ENCODE measurements at regions not wholly inside any gene's neighbourhood (a gene's known extent, or its start where the extent isn't known, plus 50 kb on each side); places are given as distances from the start of the nearest gene placed in this dataset.
"Not testable (repeated sequence)": the region's sequence is repeated elsewhere in the genome, so short reads cannot be mapped to it uniquely, and the experiment has no call there.

DNA sequence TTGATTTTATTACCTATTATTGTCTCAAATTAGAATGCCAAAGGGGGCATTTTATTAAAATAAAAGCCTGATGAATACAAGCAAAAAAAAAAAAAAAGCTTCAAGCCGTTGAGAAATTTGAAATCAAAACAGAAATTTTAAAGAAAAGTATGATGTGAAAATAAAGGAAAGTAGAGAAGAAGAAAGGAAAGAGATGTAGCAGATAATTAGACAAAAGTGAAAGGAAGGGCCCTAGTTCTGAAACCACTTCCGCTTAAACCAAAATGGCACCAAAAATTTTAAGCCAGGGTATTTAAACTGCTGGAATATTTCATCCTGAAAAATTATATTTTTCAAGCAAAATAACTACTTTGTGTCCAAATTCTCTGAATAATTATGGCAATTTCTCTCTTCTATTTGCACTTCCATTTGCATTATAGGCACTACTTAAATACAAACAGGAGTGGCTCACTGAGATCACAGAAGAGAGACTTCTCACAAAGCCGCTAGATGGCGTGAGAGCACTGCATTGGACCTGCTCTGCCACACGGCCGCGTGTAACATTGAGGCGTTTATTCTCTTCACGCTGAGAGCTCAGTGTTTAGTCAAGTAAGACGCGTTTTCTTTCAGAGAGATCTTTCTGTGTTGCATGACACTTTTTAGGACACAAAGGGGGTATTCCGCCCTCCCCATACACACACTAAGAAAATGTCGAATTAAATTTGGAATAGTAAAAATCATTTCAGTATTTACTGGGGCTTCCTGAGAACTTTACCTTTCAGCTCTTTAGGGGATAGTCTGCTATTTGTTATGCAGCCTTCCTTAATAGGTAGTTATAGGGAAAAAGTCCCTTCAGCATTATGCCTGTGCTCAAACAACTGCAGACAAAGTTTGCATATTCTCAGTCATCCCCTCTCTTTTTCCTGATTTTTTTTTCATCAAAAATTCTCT lies 368.4 kb upstream of the CCNH start (continued):
- TF ChIP-seq, protein P1, sequence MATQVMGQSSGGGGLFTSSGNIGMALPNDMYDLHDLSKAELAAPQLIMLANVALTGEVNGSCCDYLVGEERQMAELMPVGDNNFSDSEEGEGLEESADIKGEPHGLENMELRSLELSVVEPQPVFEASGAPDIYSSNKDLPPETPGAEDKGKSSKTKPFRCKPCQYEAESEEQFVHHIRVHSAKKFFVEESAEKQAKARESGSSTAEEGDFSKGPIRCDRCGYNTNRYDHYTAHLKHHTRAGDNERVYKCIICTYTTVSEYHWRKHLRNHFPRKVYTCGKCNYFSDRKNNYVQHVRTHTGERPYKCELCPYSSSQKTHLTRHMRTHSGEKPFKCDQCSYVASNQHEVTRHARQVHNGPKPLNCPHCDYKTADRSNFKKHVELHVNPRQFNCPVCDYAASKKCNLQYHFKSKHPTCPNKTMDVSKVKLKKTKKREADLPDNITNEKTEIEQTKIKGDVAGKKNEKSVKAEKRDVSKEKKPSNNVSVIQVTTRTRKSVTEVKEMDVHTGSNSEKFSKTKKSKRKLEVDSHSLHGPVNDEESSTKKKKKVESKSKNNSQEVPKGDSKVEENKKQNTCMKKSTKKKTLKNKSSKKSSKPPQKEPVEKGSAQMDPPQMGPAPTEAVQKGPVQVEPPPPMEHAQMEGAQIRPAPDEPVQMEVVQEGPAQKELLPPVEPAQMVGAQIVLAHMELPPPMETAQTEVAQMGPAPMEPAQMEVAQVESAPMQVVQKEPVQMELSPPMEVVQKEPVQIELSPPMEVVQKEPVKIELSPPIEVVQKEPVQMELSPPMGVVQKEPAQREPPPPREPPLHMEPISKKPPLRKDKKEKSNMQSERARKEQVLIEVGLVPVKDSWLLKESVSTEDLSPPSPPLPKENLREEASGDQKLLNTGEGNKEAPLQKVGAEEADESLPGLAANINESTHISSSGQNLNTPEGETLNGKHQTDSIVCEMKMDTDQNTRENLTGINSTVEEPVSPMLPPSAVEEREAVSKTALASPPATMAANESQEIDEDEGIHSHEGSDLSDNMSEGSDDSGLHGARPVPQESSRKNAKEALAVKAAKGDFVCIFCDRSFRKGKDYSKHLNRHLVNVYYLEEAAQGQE (IDR thresholded peaks at IDR 0.05): no peak
- TF ChIP-seq FOXS1 (CRISPR knock-in tag; IDR thresholded peaks at IDR 0.05) (no peak), SREBF2 (IDR thresholded peaks at IDR 0.05) (no peak), HEYL (CRISPR knock-in tag; IDR thresholded peaks at IDR 0.05) (no peak), BHLHE40 (IDR thresholded peaks at IDR 0.05; ENCODE audit: low read depth, low read length) (no peak)

DNA sequence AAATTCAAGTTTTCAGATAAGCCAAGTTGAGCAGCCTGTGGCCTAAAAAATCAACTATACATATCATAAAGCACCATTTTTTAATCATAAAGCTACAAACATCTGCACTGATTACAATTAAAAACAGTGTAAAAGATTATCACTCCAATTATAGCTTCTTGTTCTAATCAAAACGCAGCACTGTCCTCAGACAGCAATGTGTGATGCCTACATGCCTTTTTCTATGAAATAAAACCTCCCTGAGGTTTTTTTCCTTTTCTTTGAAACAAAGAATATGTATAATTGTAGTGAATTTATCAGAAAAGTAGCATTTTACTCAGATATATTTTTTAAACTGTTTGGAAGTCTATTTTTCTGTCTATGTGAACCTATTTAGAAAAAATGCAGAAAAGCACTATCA lies 366.1 kb upstream of the CCNH start:
- 0% methylated on average over 1 of the region's 1 CpG for WGBS (ENCODE audit: missing lambda C conversion rate)
- Histone ChIP-seq H3K4me2 (no peak overlapping the region), H3K4me3 (no peak overlapping the region), H3K27ac (no peak overlapping the region), H3K4me1 (no peaks in the 10 kb centered on the region), H3K9me3 (no peaks in the 10 kb centered on the region)
- FAIRE-seq (no peak), ATAC-seq (no peak), DNase-seq (ENCODE audit: low read depth in 1 of 2, low spot score in 1 of 2) (no peak)
- ChIA-PET CTCF (interaction anchor here (0.7 to 5.3 kb wide), 4 partner anchors 897 to 949 kb away, joined by 3 to 58 read pairs (median 8); no protein-coding TSS in a partner anchor), POLR2A (no interaction called here)
- no peak for TF ChIP-seq MAFK (IDR thresholded peaks at IDR 0.05; ENCODE audit: partially characterized antibody)
- no peak for TF ChIP-seq CHD4 (IDR thresholded peaks at IDR 0.05; ENCODE audit: borderline replicate concordance)

DNA sequence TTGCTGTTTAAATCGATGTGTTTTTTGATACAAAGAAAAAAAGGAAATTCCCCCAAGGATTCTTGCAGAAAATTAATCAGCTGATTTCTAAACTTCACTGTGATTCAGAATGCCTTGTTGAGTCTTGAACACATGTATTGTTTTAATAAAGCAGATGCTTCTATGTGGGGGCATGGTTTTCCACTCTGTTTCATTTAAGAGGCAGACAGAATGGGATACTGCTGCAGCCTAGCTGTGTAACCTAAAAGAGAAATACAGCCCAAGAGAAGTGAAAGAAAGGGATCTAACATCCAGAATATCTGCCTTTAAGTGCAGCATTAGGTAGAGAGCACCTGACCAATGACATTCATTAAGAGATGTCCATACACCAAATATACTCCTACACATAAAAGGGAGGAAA lies 365.1 kb upstream of the CCNH start:
- ChIA-PET POLR2A (no interaction called here), CTCF (interaction anchor here (2.3 to 5.3 kb wide), 2 partner anchors 903 to 914 kb away, joined by 10 to 58 read pairs; no protein-coding TSS in a partner anchor)
- no peak for DNase-seq (ENCODE audit: low read depth in 1 of 2, low spot score in 1 of 2)
- no peak for ATAC-seq
- Histone ChIP-seq H3K27ac (no peak overlapping the region), H3K4me2 (no peak overlapping the region), H3K4me1 (no peaks in the 10 kb centered on the region), H3K4me3 (no peak overlapping the region), H3K9me3 (no peaks in the 10 kb centered on the region)
- 2% methylated on average over 1 of the region's 1 CpG for WGBS (ENCODE audit: missing lambda C conversion rate)
- TF ChIP-seq SMC3 (IDR thresholded peaks at IDR 0.05) (no peak), NFE2L2 (conservative IDR thresholded peaks at IDR 0.05; ENCODE audit: low read length) (no peak), EHF (CRISPR knock-in tag; IDR thresholded peaks at IDR 0.05) (no peak), CHD4 (IDR thresholded peaks at IDR 0.05; ENCODE audit: borderline replicate concordance) (no peak)
- no peak for FAIRE-seq

- POLR2A ChIA-PET: no interaction called here
- no peaks in the 10 kb centered on the region for H3K4me1 ChIP-seq
- H3K4me2 ChIP-seq: no peak overlapping the region
- 58% methylated on average over 3 of the region's 3 CpGs for WGBS (ENCODE audit: missing lambda C conversion rate)
- ATAC-seq (no peak), FAIRE-seq (no peak), DNase-seq (ENCODE audit: low read depth in 1 of 2, low spot score in 1 of 2) (no peak)
- no peak overlapping the region for H3K4me3 ChIP-seq
- no peaks in the 10 kb centered on the region for H3K9me3 ChIP-seq
- CTCF ChIA-PET: interaction anchor here (1.0 to 2.3 kb wide), 2 partner anchors 904 kb away, joined by 3 to 10 read pairs; no protein-coding TSS in a partner anchor
- no peak overlapping the region for H3K27ac ChIP-seq
- TF ChIP-seq E2F6 (IDR thresholded peaks at IDR 0.05; ENCODE audit: borderline replicate concordance, low read depth) (no peak), KDM5A (IDR thresholded peaks at IDR 0.05) (no peak), TFCP2L1 (CRISPR knock-in tag; IDR thresholded peaks at IDR 0.05) (no peak), TP53 (CRISPR knock-in tag; IDR thresholded peaks at IDR 0.05) (no peak), ZNF302 (CRISPR knock-in tag; IDR thresholded peaks at IDR 0.05) (no peak), MAZ (IDR thresholded peaks at IDR 0.05; ENCODE audit: borderline replicate concordance, low read depth, low read length) (no peak)
Observed at GRCh38 chr5:87776785-87777184, 364.1 kb upstream of the CCNH start.

- POLR2A ChIA-PET; FAIRE-seq; DNase-seq (ENCODE audit: low read depth in 1 of 2, low spot score in 1 of 2); H3K4me1 ChIP-seq; H3K4me2 ChIP-seq; H3K9me3 ChIP-seq; H3K4me3 ChIP-seq; ATAC-seq; H3K27ac ChIP-seq: not testable (repeated sequence)
- CTCF ChIA-PET: interaction anchor here (1.0 kb wide), 1 partner anchor 905 kb away, joined by 3 read pairs; no protein-coding TSS in a partner anchor
- 34% methylated on average over 6 of the region's 7 CpGs for WGBS (ENCODE audit: missing lambda C conversion rate)
Observed at GRCh38 chr5:87776302-87776701, 363.6 kb upstream of the CCNH start.
